Stimulated activated CD8-positive, alpha-beta memory T cell treated with anti-CD3 and anti-CD28 coated beads, Interleukin-4, amount 100 ng/mL, for 48 hours (primary cell): ENCODE measurements at regions not wholly inside any gene's neighbourhood (a gene's known extent, or its start where the extent isn't known, plus 50 kb on each side); places are given as distances from the start of the nearest gene placed in this dataset.

Experiments
- DNase-seq: peaks from one replicate; pipeline ENCODE4 v3.0.0-alpha.2; 2020

DNA sequence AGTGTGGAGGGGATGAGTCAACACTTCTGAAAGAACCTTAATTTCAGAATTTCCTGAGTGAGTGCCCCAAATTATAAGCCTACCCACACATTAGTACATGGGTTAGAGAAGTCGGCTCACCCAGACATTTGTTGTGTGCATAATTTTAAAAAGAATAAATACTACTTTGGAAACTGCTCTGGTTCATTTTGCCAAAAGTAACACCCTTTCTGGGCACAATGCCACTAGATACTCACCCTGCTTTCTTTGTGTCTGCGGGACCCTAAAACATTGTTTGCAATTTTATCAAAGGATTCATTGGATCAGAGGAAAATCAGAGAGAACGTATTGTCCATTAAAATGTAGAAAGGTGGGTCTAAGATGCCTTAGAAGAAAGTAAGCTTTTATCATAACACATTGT is 245.5 kb upstream of the NRP1 start:
- no peak for DNase-seq

GRCh38 chr10:33573606-33574005 is 239.1 kb upstream of the NRP1 start:
- no peak for DNase-seq

GRCh38 chr10:33571616-33572015 is 237.1 kb upstream of the NRP1 start:
- DNase-seq = no peak

DNA sequence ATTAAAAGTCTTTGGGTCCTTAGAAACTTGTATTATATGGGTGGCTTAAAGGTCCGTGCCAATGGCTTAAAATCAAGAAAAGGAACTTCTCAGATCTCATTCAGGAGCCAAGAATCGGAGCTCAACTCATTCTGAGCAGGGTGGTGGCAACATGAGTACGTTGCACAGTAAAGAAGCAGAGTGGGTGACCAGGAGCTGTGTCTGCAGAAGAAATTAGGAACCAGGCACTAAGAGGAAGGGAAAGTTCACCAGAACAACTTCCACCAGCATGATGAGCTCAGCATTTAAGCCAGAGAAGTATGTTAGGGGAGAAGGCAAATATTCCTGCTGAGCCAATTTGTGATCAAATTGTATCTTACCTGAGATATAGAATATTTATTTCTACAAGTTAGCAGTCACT is 236.0 kb upstream of the NRP1 start:
- DNase-seq = no peak

- DNase-seq = no peak
These were observed 235.2 kb upstream of the NRP1 start for GRCh38 chr10:33569702-33570101.

DNA sequence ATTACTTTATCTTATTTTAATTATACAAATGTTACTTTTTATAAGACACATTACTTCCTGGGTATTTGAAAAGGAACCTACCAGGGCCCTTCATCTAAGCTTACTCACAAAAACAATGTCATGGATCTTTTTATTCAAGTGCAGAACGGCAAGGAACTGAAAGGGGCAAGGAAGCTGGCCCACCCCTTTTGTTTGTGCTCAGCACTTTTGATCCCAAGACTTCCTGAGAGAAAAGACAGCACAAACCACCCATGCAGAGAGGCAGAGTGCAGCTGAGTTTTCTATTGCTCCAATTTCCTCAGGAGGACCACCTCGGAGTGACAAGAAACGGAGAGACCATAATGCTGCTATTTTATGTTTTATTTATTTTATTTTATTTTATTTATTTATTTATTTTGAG is 232.0 kb upstream of the NRP1 start:
- DNase-seq = no peak

- DNase-seq = no peak
These were observed 231.5 kb upstream of the NRP1 start for GRCh38 chr10:33566001-33566400.

GRCh38 chr10:33565231-33565630 is 230.8 kb upstream of the NRP1 start:
- DNase-seq = no peak

- no peak for DNase-seq
These were observed 224.6 kb upstream of the NRP1 start for GRCh38 chr10:33559105-33559504.

- no peak for DNase-seq
These were observed 222.8 kb upstream of the NRP1 start for GRCh38 chr10:33557313-33557712.

- DNase-seq = no peak
These were observed 222.2 kb upstream of the NRP1 start for GRCh38 chr10:33556620-33557019.

GRCh38 chr10:33556103-33556502 is 221.6 kb upstream of the NRP1 start:
- no peak for DNase-seq

DNA sequence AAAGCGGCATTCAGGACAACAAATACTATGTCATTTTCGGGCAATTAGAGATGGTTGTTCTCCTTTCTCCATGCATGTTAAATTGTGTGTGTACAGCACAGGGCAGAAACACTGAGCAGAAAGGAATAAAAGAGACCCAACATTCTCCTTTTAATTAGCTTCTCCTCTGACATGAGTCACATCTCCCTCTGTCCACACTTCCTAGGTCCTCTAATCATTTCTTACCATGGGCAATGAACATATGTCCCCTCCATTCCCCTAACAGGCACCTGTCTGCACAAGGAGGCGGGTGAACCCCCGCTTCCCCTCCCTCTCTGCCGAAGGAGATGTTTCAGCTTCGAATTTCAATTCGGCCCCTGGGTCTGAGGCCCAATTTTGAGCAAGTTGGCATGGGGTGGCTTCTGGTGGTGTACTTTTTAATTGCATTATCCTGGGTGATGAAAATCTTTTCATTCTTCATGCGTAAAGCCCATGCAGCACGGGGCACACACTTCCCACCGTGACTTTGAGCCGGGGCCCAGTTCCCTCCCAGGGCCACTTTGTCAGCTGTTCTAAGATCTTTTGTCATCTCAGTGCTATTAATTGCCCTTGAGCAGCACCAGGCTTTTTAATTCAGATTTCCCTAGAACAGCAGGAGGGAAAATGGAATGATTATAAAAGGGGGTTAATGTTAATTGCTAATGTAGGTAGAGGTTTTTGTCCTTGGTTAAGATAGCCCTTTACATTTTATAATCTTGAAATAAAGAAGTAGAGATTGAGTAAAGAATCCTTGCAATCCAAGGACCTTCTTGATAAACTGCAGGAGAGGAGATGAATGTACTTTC is 219.5 kb upstream of the NRP1 start:
- DNase-seq = no peak

GRCh38 chr10:33552290-33552689 is 217.8 kb upstream of the NRP1 start:
- DNase-seq = no peak

GRCh38 chr10:33550811-33551210 is 216.3 kb upstream of the NRP1 start:
- DNase-seq = no peak

GRCh38 chr10:33547976-33548375 is 213.5 kb upstream of the NRP1 start:
- DNase-seq = no peak

DNA sequence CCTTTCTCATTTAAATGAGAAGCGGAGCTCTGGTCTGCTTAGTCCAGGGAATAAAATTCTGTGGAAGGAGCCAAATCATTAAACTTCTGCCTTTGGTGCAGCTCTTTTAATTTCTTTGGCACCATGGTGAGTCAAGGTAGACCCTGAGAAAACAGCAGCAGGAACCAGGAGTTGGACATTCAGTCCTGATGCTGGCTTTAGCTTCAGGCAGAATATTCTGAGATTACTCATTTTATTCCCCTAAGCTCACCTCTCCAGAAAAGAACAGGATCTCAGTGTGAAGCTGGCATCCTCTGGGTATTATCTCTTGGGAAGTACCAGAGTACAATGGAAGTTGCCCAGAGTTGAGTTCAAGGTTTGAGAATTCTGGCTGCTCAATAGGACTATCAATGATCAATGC is 211.6 kb upstream of the NRP1 start:
- no peak for DNase-seq

DNA sequence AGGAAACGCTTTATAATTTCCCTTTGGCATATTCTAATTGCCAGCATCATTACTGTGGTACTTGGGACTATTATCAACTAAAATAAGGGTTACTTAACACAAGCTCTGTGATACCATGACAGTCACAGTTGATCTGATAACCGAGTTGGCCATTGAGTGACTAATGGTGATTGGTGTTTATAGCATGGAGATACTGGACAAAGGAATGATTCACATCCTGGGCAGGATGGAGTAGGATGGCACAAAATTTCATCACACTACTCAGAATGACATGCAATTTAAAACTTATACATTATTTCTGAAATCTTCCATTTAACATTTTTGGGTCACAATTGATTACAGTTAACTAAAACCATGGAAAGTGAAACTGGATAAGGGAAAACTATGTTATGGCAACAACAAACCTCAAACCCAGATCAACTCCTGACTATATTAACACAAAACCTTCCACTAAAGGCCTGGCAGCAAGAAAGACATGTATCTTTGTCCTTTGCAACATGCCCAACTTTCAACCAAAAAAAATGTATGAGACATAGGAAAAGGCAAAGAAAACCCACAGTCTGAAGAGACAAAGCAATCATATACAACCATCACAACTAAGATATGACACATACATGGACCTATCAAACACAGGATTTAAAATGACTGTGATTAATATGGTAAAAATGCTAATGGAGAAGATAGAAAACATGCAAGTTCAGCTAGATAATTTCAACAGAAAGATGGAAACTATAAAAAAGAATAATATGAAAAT is 208.5 kb upstream of the NRP1 start:
- no peak for DNase-seq

DNA sequence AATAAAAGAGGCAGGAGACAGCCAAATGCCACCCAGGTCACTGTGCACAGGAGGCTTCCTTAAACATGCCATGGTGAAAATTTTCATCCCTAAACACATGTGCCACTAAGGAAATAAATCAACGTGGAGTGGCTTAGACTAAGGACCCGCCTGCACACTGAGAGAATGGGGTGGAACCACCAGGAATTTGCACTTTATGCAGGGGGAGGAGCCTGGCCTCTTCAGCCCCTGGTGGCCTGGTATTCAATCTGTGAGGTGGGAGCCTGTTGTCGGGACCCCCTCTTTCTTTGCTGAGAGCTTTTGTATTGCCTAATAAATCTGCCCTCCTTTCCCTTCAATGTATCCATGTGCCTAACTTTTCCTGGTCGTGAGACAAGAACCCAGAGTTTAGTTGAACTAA is 204.6 kb upstream of the NRP1 start:
- no peak for DNase-seq

GRCh38 chr10:33537066-33537465 is 202.6 kb upstream of the NRP1 start:
- DNase-seq = no peak

DNA sequence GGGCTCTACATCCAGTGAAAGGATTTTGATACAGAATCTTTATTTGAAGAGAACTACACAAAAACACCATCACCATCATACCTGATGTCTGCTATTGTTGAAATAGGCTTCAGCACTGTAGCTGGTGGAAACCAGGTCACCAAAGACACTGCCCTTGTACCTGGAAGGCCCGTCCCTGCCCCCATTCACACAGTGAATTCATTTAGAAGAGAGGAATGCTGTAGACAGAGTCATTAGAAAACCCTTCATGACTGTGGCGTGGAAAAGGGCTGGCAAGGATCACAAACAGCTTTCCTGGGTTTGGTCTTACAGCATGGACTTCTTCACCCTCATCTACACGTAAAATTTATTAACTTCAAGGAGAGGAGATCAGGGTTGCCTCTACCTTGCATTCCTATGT is 202.0 kb upstream of the NRP1 start:
- DNase-seq = no peak

DNA sequence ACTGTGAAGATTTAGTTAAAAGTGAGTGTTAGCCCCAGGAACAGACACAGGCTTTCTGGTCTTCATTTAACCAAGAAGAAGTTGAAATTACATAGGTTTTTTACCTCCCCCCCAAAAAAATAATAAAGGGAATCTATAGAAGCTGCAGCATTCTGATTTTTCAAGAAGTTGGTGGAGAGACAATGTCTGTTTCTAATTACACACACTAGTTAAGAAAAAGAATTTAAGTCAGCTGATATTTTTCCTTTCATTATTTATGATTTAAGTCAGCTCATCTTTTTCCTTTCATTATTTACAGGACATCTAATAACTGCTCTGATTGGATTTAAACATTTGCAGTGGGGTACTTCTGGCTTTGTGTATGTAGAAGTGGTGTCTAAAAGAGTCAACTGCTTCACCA is 201.4 kb upstream of the NRP1 start:
- no peak for DNase-seq

GRCh38 chr10:33534416-33534815 is 199.9 kb upstream of the NRP1 start:
- DNase-seq = no peak

GRCh38 chr10:33533612-33534011 is 199.1 kb upstream of the NRP1 start:
- no peak for DNase-seq

- DNase-seq = no peak
These were observed 198.4 kb upstream of the NRP1 start for GRCh38 chr10:33532901-33533300.
